Astrocyte of the spinal cord (primary cell): ENCODE measurements at regions not wholly inside any gene's neighbourhood (a gene's known extent, or its start where the extent isn't known, plus 50 kb on each side); places are given as distances from the start of the nearest gene placed in this dataset.
A peak's percentile ranks its signal among the peaks of the same experiment; 100 is the strongest.

Source experiments
- DNase-seq: peaks from one replicate; pipeline ENCODE4 v3.0.0; 2011; ENCODE audit warnings: low read depth, low spot score
- H3K4me3 ChIP-seq: 2 replicates; pipeline ENCODE4 v1.5.1; 2011; ENCODE audit warnings: low read depth, mild to moderate bottlenecking, low read length, moderate library complexity
- in situ Hi-C: cut with HindIII; loops from 2 replicates; pipeline ENCODE4 v1.10.0; 2017; ENCODE audit warnings: low sequenced_read_pairs
- TF ChIP-seq, protein P1 (sequence below): IDR thresholded peaks from 2 replicates; pipeline ENCODE4 v1.5.1; 2012; ENCODE audit warnings: low read depth, mild to moderate bottlenecking, low read length, inconsistent platforms

DNA sequence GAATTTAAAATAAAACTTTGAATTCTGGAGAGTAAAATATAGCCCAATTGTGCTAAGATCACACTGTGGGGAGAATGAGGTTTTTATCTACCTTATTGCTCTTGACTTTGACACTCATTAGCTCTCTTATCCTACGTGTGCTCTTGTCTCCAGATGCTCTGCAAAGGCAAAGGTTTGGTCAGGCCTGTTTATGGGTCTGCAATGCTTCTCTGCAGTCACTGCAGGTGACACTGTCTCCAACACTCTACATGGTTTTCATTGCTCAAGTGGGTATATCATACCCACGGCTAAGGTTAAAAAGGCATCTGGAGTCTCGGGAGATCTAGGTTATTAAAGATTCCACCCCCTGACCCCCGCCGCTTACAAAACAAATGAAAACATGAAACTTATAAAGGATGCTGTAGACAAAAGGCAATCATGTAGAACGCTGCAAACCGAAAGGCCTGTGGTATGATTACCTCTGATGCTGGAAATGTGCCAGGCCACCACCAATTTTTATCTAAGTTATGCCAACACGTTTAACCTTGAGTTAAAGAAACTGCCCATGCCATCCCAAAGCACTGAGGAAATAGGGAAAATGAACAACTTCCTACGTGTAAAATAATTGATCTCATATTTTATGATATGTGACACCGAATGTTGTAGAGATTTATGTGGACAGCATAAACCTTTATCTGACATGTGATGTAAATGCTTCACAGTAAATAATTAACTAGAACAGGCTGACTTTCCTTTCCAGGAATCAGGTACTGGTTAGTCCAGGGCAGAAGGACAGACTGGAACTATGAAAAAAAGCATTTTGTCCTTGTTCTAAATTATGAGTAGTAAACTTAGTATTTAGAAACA lies 238.2 kb upstream of the NOX3 start:
- TF ChIP-seq, protein P1, sequence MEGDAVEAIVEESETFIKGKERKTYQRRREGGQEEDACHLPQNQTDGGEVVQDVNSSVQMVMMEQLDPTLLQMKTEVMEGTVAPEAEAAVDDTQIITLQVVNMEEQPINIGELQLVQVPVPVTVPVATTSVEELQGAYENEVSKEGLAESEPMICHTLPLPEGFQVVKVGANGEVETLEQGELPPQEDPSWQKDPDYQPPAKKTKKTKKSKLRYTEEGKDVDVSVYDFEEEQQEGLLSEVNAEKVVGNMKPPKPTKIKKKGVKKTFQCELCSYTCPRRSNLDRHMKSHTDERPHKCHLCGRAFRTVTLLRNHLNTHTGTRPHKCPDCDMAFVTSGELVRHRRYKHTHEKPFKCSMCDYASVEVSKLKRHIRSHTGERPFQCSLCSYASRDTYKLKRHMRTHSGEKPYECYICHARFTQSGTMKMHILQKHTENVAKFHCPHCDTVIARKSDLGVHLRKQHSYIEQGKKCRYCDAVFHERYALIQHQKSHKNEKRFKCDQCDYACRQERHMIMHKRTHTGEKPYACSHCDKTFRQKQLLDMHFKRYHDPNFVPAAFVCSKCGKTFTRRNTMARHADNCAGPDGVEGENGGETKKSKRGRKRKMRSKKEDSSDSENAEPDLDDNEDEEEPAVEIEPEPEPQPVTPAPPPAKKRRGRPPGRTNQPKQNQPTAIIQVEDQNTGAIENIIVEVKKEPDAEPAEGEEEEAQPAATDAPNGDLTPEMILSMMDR: no peak
- no peak for DNase-seq
- in situ Hi-C loops: no loop called here
- H3K4me3 ChIP-seq: no peak overlapping the region

DNA sequence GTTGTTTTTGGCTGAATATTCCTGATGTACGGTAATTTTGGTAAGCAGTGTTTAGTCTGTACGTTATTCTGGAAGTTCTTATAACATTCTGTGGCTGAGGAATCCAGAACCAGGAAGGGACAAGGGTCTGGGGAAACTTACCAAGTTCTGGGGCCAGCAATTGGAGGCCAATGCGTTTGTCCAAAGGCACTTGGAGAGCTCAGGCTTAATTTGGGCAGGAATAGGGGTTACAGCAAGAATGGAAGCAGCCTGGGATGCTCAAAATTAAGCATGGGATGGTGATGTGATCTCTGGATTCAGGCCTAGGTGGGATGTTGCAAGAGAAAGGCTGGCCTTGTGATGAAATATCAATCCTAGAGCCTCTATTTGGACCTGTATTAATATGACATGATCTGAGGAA lies 235.2 kb upstream of the NOX3 start:
- TF ChIP-seq, protein P1: no peak
- in situ Hi-C loops: no loop called here
- no peak for DNase-seq
- no peak overlapping the region for H3K4me3 ChIP-seq

DNA sequence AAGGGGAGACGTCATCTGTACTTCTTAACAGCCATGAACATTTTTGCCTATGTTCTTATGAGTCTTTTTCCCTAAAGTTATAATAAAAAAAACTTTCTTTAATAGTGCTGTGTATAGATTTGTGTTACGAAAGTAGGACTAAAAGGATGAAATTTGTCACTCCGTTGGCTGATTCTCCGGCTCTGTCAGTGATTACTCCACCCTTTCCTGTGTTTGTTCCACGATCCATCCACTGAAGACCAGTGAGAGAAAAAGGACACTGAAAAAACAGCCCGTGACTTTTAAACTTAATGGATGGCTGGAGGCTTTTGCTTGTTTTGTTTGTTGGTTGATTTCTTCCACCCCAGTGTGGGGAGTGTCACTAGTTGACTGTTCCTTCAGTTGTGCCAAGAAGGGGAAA lies 232.0 kb upstream of the NOX3 start:
- TF ChIP-seq, protein P1: no peak
- no peak overlapping the region for H3K4me3 ChIP-seq
- DNase-seq: no peak
- in situ Hi-C loops: no loop called here

DNA sequence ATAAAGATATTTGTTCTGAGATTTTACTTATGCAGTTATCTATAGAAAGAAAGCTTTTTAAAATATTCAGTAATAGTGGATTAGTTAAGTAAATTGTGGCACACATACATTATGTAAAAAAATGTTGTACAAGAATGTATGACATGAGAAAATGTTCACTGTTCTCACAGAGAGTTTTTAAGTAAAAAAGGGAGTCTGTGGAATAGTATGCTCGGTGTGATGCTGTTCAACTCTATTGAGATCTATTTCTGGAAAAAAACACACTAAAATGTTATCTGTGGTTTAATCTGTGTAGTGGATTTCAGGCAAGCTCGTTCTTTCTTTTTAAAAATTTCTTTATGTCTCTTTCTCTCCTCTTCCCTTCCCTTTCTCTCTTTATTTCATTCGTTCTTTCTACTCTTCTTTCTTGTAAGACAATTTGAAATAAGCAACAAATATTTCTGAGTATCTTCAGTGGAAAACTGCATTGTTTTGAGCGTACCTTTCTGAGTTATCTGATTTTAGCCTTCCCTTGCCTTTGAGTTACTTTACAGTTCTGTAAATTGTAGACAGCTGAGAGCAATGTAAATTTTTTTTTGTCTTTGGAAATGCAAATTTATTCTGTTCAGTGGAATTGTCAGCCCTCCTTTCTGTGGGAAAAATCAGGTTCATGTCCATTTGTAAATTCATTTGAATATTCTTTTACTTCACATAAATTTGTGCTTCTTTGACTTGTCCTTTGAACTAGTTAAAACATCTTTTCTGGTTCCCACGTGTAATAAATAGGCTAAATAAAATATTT lies 229.0 kb upstream of the NOX3 start:
- no peak for DNase-seq
- H3K4me3 ChIP-seq: no peak overlapping the region
- TF ChIP-seq, protein P1: no peak
- in situ Hi-C loops: no loop called here

DNA sequence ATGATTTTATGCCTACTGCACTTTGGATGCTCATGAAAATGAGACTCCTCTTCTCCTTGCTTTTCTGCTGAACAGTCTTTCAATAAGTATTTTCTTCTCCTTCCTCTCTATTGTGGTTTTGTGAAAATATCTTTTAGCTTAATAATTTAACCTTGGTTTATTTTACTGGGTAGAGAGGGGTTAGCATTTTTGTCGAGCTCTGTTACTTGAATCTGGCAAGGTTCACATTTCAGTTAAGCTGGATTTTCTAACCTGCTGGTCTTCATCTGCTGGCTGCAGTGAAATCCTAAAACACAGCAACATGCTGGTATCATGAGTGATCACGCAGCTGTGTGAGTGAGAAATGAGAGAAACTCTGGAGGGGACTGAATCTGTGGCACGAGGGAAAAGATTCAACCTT lies 222.7 kb upstream of the NOX3 start:
- TF ChIP-seq, protein P1: no peak
- H3K4me3 ChIP-seq: no peak overlapping the region
- in situ Hi-C loops: no loop called here
- peak; percentile 59 for DNase-seq

DNA sequence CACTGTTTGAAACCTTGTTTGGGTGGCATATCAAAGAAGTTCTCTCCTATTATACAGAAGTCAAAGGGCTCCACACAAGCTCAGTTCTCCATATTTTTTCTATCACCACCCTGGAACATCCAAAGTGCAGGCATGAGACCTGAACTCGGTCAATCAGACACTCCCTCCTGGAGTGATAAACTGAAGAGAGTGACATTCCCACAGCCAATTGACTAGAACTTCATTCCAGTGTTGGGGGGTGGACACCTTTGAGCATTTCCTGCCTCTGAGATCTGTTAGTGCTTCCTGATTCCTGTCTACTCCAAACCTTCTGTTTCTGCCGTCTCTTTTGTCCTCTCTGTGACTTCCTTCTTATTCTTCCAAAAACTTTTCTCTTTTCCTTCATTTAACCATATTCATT lies 220.7 kb upstream of the NOX3 start:
- DNase-seq: no peak
- TF ChIP-seq, protein P1: no peak
- in situ Hi-C loops: no loop called here
- H3K4me3 ChIP-seq: no peak overlapping the region
